ENCODE measurements at regions not wholly inside any gene's neighbourhood (a gene's known extent, or its start where the extent isn't known, plus 50 kb on each side); places are given as distances from the start of the nearest gene placed in this dataset.

- Histone ChIP-seq H3K4me3 (replicated peaks in 1 of 2; ENCODE audit: low read depth in 1 of 2, low read length in 2 of 2) (no peak overlapping the region), H2AFZ (ENCODE audit: low read depth, low read length, poor library complexity, severe bottlenecking) (no peak overlapping the region), H3K9me3 (ENCODE audit: control insufficient read depth in 1 of 2, insufficient read depth in 1 of 2, low read depth in 1 of 2, low read length in 2 of 2) (no peaks in the 10 kb centered on the region), H3K4me1 (ENCODE audit: control insufficient read depth in 1 of 2, insufficient read depth in 2 of 2, low read length in 2 of 2) (no peaks in the 10 kb centered on the region), H4K20me1 (ENCODE audit: insufficient read depth) (no peaks in the 10 kb centered on the region), H3K4me2 (ENCODE audit: low read length) (no peak overlapping the region), H3K9me2 (ENCODE audit: insufficient read depth) (no peaks in the 10 kb centered on the region), H3K79me2 (ENCODE audit: insufficient read depth, low read length) (no peaks in the 10 kb centered on the region), H3K36me3 (ENCODE audit: control insufficient read depth in 1 of 2, insufficient read depth in 2 of 2, low read length in 2 of 2) (no peaks in the 10 kb centered on the region), H3K27ac (ENCODE audit: low read depth, low read length) (no peak overlapping the region), H3K9ac (ENCODE audit: low read length) (no peak overlapping the region), H3K27me3 (ENCODE audit: insufficient read depth, low read length) (no peaks in the 10 kb centered on the region)
- ATAC-seq (no peak), DNase-seq (ENCODE audit: low read depth, low spot score) (no peak)
- ChIA-PET CTCF (no interaction called here), RAD21 (ENCODE audit: low non-redundant PET in 1 of 2, low total read pairs in 2 of 2, uncharacterized antibody in 2 of 2, unreplicated experiment in 2 of 2) (no interaction called here), POLR2A (no interaction called here)
- no TSS peak for BruUV-seq (replicated peaks)
- intact Hi-C loops (cut with micrococcal nuclease) = no loop called here
- TF ChIP-seq TCF7L2 (IDR thresholded peaks at IDR 0.05; ENCODE audit: borderline replicate concordance, extremely low read depth, insufficient read depth, insufficient read length) (no peak), FOSL1 (IDR thresholded peaks at IDR 0.05; ENCODE audit: low read depth) (no peak), SP1 (IDR thresholded peaks at IDR 0.05; ENCODE audit: low read depth) (no peak), RAD21 (IDR thresholded peaks at IDR 0.05; ENCODE audit: low read depth) (no peak), CBX3 (IDR thresholded peaks at IDR 0.05; ENCODE audit: low read depth) (no peak), EZH2 (IDR thresholded peaks at IDR 0.05) (no peak), POLR2A (IDR thresholded peaks at IDR 0.05; ENCODE audit: borderline replicate concordance, extremely low read depth, insufficient read depth, insufficient read length) (no peak), ZFX (IDR thresholded peaks at IDR 0.05) (no peak), ELF1 (IDR thresholded peaks at IDR 0.05; ENCODE audit: borderline replicate concordance, low read depth) (no peak), ZNF274 (IDR thresholded peaks at IDR 0.05; ENCODE audit: low read depth, low read length) (no peak), SIN3A (IDR thresholded peaks at IDR 0.05; ENCODE audit: low read depth) (no peak), ATF3 (IDR thresholded peaks at IDR 0.05) (no peak), POLR2AphosphoS5 (IDR thresholded peaks at IDR 0.05; ENCODE audit: low read depth, low read length) (no peak), EZH2phosphoT487 (IDR thresholded peaks at IDR 0.05; ENCODE audit: borderline replicate concordance) (no peak), SRF (IDR thresholded peaks at IDR 0.05; ENCODE audit: low read depth) (no peak), CEBPB (IDR thresholded peaks at IDR 0.05; ENCODE audit: low read depth) (no peak), YY1 (IDR thresholded peaks at IDR 0.05; ENCODE audit: extremely low read depth, insufficient replicate concordance, low read depth, low read length) (no peak), EGR1 (IDR thresholded peaks at IDR 0.05; ENCODE audit: low read depth) (no peak), MAX (IDR thresholded peaks at IDR 0.05) (no peak)
Measured at GRCh38 chr4:181944527-181944926, 298.7 kb upstream of the TENM3 start.

All from HCT116 (cell line).